OCI-LY1 (cell line): ENCODE measurements at regions not wholly inside any gene's neighbourhood (a gene's known extent, or its start where the extent isn't known, plus 50 kb on each side); places are given as distances from the start of the nearest gene placed in this dataset.

Experiments used
- H2AFZ ChIP-seq: fragments of 200-600 bp; sonication (generic), shearing (Covaris generic); 2 replicates; pipeline ENCODE4 v1.6.0; 2014; ENCODE audit warnings: antibody characterized with exemption, mild to moderate bottlenecking, low read length
- H3F3A ChIP-seq: fragments of 200-600 bp; sonication (generic), shearing (Covaris generic); 2 replicates; pipeline ENCODE4 v1.6.0; 2014; ENCODE audit warnings: mild to moderate bottlenecking, antibody characterized with exemption, low read length, moderate library complexity; ENCODE audit not compliant: insufficient read depth
- H3K27ac ChIP-seq: fragments of 200-600 bp; sonication (generic); 2 replicates; pipeline ENCODE4 v1.5.1; 2014; ENCODE audit warnings: low read length, mixed run types, mild to moderate bottlenecking, low read depth; ENCODE audit not compliant: poor library complexity, severe bottlenecking
- H3K27me3 ChIP-seq: fragments of 200-600 bp; sonication (generic); 2 replicates; pipeline ENCODE4 v1.6.0; 2014; ENCODE audit warnings: antibody characterized with exemption, mild to moderate bottlenecking, low read length, moderate library complexity; ENCODE audit not compliant: insufficient read depth
- H3K36me3 ChIP-seq: fragments of 200-600 bp; sonication (generic); 2 replicates; pipeline ENCODE4 v1.6.1; 2014; ENCODE audit warnings: mild to moderate bottlenecking, antibody characterized with exemption, low read length, moderate library complexity, mixed read lengths; ENCODE audit not compliant: insufficient read depth
- H3K4me1 ChIP-seq: fragments of 200-600 bp; sonication (generic); 2 replicates; pipeline ENCODE4 v1.5.1; 2014; ENCODE audit warnings: mild to moderate bottlenecking, low read length, moderate library complexity; ENCODE audit not compliant: insufficient read depth, severe bottlenecking
- H3K4me2 ChIP-seq: fragments of 200-600 bp; sonication (generic), shearing (Covaris generic); 2 replicates; pipeline ENCODE4 v1.6.1; 2014; ENCODE audit warnings: low read length
- H3K4me3 ChIP-seq: fragments of 200-600 bp; sonication (generic); 2 replicates; pipeline ENCODE4 v1.5.1; 2014; ENCODE audit warnings: low read length, low read depth, mild to moderate bottlenecking, mixed read lengths; ENCODE audit not compliant: poor library complexity, severe bottlenecking
- H3K79me2 ChIP-seq: fragments of 200-600 bp; shearing (Covaris generic); 2 replicates; pipeline ENCODE4 v1.6.1; 2016; ENCODE audit warnings: mixed run types, low read length, mixed read lengths; ENCODE audit not compliant: insufficient read depth
- H3K9ac ChIP-seq: fragments of 200-600 bp; sonication (generic), shearing (Covaris generic); 2 replicates; pipeline ENCODE4 v1.6.1; 2014; ENCODE audit warnings: mild to moderate bottlenecking, low read length, mixed read lengths
- H3K9me2 ChIP-seq: fragments of 200-600 bp; sonication (generic), shearing (Covaris generic); 2 replicates; pipeline ENCODE4 v1.6.1; 2014; ENCODE audit warnings: low read depth, mild to moderate bottlenecking, low read length, mixed read lengths
- H3K9me3 ChIP-seq: fragments of 200-600 bp; shearing (Covaris generic); 2 replicates; pipeline ENCODE4 v1.6.1; 2014; ENCODE audit warnings: low read length, mixed read lengths
- H4K20me1 ChIP-seq: fragments of 200-600 bp; sonication (generic), shearing (Covaris generic); 2 replicates; pipeline ENCODE4 v1.6.0; 2016; ENCODE audit warnings: mild to moderate bottlenecking, low read length; ENCODE audit not compliant: insufficient read depth
- EZH2 ChIP-seq: fragments of 200-600 bp; sonication (generic), shearing (Covaris generic); IDR thresholded peaks from 2 replicates; pipeline ENCODE4 v1.8.0; 2017; ENCODE audit warnings: borderline replicate concordance, mixed run types, mild to moderate bottlenecking, antibody characterized with exemption, low read length, moderate library complexity, mixed read lengths
- TF ChIP-seq, protein P1 (sequence below): fragments of 200-600 bp; sonication (generic), shearing (Covaris generic); IDR thresholded peaks from 2 replicates; pipeline ENCODE4 v1.5.1; 2017; ENCODE audit warnings: mild to moderate bottlenecking, antibody characterized with exemption, low read length, moderate library complexity, mixed read lengths

DNA sequence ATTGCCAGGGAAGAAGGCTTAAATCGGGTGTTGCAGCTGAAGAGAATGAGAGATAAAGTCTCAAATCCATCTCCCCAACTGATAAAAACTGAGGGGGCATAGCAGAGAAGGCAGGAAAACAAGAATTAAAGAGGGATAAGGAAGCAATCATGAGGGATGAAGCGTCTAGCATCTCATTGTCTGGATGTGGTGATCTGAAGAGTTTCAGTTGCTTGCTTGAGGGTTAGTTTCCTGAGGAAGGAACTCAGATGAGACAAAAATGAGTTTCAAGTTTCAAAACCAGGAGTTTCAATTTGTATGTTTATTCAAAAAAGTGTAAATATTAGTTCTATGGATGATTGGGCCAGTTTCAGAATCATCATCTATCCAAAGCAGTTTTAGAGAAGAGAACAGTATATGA lies 496.9 kb downstream of the RAB28 start:
- Histone ChIP-seq H3K9ac (no peak overlapping the region), H3K4me3 (no peak overlapping the region), H3K79me2 (no peaks in the 10 kb centered on the region), H3K9me3 (no peaks in the 10 kb centered on the region), H3K27ac (no peak overlapping the region), H4K20me1 (no peaks in the 10 kb centered on the region), H3K27me3 (no peaks in the 10 kb centered on the region), H2AFZ (no peak overlapping the region), H3K4me1 (no peaks in the 10 kb centered on the region), H3K4me2 (no peak overlapping the region), H3K36me3 (no peaks in the 10 kb centered on the region), H3F3A (no peaks in the 10 kb centered on the region), H3K9me2 (no peaks in the 10 kb centered on the region)
- TF ChIP-seq, protein P1, sequence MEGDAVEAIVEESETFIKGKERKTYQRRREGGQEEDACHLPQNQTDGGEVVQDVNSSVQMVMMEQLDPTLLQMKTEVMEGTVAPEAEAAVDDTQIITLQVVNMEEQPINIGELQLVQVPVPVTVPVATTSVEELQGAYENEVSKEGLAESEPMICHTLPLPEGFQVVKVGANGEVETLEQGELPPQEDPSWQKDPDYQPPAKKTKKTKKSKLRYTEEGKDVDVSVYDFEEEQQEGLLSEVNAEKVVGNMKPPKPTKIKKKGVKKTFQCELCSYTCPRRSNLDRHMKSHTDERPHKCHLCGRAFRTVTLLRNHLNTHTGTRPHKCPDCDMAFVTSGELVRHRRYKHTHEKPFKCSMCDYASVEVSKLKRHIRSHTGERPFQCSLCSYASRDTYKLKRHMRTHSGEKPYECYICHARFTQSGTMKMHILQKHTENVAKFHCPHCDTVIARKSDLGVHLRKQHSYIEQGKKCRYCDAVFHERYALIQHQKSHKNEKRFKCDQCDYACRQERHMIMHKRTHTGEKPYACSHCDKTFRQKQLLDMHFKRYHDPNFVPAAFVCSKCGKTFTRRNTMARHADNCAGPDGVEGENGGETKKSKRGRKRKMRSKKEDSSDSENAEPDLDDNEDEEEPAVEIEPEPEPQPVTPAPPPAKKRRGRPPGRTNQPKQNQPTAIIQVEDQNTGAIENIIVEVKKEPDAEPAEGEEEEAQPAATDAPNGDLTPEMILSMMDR, result no peak
- TF ChIP-seq EZH2, result no peak

DNA sequence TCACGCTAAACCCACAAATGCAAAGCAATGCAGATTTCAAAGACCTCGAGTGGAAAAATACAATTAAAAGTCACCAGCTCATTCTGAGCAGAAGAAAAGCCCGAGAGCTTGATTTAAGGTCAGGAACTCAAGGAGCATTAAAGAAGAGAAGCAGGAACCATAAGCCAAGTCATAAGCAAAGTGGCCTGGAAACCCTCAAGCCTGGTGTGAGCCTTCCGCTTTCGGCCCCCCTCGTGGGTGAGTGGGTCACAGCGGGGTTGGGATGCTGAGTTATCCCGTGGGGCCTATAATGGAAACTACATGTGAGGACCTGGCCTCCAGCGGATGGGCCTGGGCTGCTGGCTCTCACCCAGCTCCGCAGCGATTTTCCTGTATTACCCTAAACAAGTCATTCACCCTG lies 504.3 kb downstream of the RAB28 start:
- Histone ChIP-seq H3K27ac (no peak overlapping the region), H3K4me2 (no peak overlapping the region), H3K4me3 (no peak overlapping the region), H2AFZ (no peak overlapping the region), H3K9me3 (no peaks in the 10 kb centered on the region), H3F3A (no peaks in the 10 kb centered on the region), H3K9me2 (no peaks in the 10 kb centered on the region), H3K79me2 (no peaks in the 10 kb centered on the region), H3K9ac (no peak overlapping the region), H3K4me1 (no peaks in the 10 kb centered on the region), H3K27me3 (no peaks in the 10 kb centered on the region), H3K36me3 (no peaks in the 10 kb centered on the region), H4K20me1 (no peaks in the 10 kb centered on the region)
- TF ChIP-seq, protein P1, result no peak
- no peak for TF ChIP-seq EZH2

- Histone ChIP-seq H3K9me3 (no peaks in the 10 kb centered on the region), H2AFZ (no peak overlapping the region), H3K27ac (no peak overlapping the region), H3F3A (no peaks in the 10 kb centered on the region), H3K36me3 (no peaks in the 10 kb centered on the region), H3K9ac (no peak overlapping the region), H3K27me3 (no peaks in the 10 kb centered on the region), H3K4me2 (no peak overlapping the region), H3K4me1 (no peaks in the 10 kb centered on the region), H3K79me2 (no peaks in the 10 kb centered on the region), H4K20me1 (no peaks in the 10 kb centered on the region), H3K4me3 (no peak overlapping the region), H3K9me2 (no peaks in the 10 kb centered on the region)
- TF ChIP-seq, protein P1, result no peak
- TF ChIP-seq EZH2, result no peak
Observed at GRCh38 chr4:12978310-12978709, 505.8 kb downstream of the RAB28 start.
